ENCODE measurements at regions not wholly inside any gene's neighbourhood (a gene's known extent, or its start where the extent isn't known, plus 50 kb on each side); places are given as distances from the start of the nearest gene placed in this dataset.

GRCh38 chr13:24038841-24039330 is 121.6 kb upstream of the SPATA13 start:
- DNase-seq = no peak
- Histone ChIP-seq H3K27ac (ENCODE audit: low read length) (no peak overlapping the region), H3K4me3 (ENCODE audit: low read length) (no peak overlapping the region), H2AFZ (ENCODE audit: low read length) (no peak overlapping the region), H3K9me3 (replicated peaks; ENCODE audit: insufficient read depth, low read length) (no peaks in the 10 kb centered on the region), H4K20me1 (ENCODE audit: insufficient read depth, low read length) (no peaks in the 10 kb centered on the region), H3K27me3 (replicated peaks; ENCODE audit: insufficient read depth, low read length) (no peaks in the 10 kb centered on the region), H3F3A (ENCODE audit: insufficient read depth, low read length) (no peaks in the 10 kb centered on the region), H3K9ac (ENCODE audit: low read length) (no peak overlapping the region), H3K9me2 (replicated peaks; ENCODE audit: insufficient read depth, low read length) (no peaks in the 10 kb centered on the region), H3K79me2 (ENCODE audit: low read length) (no peaks in the 10 kb centered on the region), H3K36me3 (replicated peaks; ENCODE audit: insufficient read depth, low read length) (no peaks in the 10 kb centered on the region), H3K4me1 (ENCODE audit: low read length) (no peaks in the 10 kb centered on the region), H3K4me2 (ENCODE audit: low read depth, low read length) (no peak overlapping the region)
- TF ChIP-seq EZH2phosphoT487 (IDR thresholded peaks at IDR 0.05; ENCODE audit: low read length) = no peak
- no peak for TF ChIP-seq EZH2 (optimal IDR thresholded peaks at IDR 0.05; ENCODE audit: low read depth, low read length)
- no peak for TF ChIP-seq CTCF (IDR thresholded peaks at IDR 0.05; ENCODE audit: low read length)

DNA sequence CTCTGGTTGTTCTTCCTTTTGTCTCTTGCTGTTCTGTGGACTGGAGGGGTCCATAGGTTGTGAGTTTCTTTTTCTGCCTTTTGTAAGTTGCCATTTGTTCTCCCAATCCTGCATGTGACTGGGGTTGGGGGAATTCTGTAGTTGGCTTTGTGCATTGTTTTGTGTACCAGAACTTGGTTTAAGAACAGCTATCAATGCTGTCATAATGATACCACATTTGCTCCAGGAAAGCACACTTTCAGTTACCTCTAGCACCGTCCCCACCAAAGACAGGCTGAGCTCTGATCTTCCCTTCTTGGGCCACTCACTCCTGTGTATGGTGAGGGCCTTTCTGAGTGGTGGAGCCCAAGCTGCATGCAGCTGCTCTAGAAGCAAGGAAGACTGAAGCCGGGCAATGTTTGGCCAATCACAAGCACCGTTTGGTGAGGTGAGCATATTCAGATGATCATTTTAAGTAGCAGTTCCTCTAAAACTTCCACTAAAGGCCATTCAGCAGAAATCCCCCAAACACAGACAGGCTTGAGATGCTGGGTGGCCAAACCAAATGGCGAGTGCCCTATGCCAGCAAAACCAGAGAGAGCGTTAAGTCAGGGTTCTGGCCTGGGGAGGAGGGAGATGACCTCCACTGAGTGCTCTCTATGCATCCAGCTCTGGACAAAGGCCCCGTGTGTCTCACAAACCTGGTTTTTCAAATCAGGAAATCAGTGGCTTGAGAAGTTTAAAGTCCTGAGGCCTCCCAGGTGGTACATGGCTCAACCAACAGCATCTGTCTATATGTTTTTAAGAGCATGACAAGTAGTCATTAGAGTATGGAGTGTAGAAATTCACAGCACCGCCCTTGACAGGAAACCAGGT is 120.7 kb upstream of the SPATA13 start:
- Histone ChIP-seq H3K27ac (ENCODE audit: low read length) (no peak overlapping the region), H3K4me1 (ENCODE audit: low read length) (no peaks in the 10 kb centered on the region), H3K9me2 (replicated peaks; ENCODE audit: insufficient read depth, low read length) (no peaks in the 10 kb centered on the region), H3K36me3 (replicated peaks; ENCODE audit: insufficient read depth, low read length) (no peaks in the 10 kb centered on the region), H3K27me3 (replicated peaks; ENCODE audit: insufficient read depth, low read length) (no peaks in the 10 kb centered on the region), H3K79me2 (ENCODE audit: low read length) (no peaks in the 10 kb centered on the region), H3K9ac (ENCODE audit: low read length) (no peak overlapping the region), H4K20me1 (ENCODE audit: insufficient read depth, low read length) (no peaks in the 10 kb centered on the region), H3K9me3 (replicated peaks; ENCODE audit: insufficient read depth, low read length) (no peaks in the 10 kb centered on the region), H3K4me2 (ENCODE audit: low read depth, low read length) (no peak overlapping the region), H3K4me3 (ENCODE audit: low read length) (no peak overlapping the region), H2AFZ (ENCODE audit: low read length) (no peak overlapping the region), H3F3A (ENCODE audit: insufficient read depth, low read length) (no peaks in the 10 kb centered on the region)
- DNase-seq = no peak
- TF ChIP-seq CTCF (IDR thresholded peaks at IDR 0.05; ENCODE audit: low read length) (no peak), EZH2phosphoT487 (IDR thresholded peaks at IDR 0.05; ENCODE audit: low read length) (no peak), EZH2 (optimal IDR thresholded peaks at IDR 0.05; ENCODE audit: low read depth, low read length) (no peak)

DNA sequence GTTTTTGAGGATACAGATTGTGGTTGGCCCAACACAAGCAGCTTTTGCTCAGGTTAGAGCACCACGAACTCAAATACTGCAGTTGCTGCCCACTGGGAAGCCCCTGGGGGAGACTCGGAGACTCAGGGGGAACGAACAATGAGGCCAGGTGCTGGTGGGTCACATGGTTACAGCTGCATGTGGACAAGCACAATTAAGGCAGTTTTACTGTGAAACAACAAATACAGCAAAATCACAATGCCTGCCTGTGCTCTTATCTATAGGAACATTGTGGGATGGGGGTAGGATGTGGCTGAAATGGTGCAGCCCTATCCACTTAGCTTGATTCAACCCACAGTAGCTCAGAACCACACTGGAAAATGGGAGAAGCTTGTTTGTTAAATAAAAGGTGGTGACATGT is 119.7 kb upstream of the SPATA13 start:
- H3K9me3 ChIP-seq (replicated peaks; ENCODE audit: insufficient read depth, low read length) = no peaks in the 10 kb centered on the region
- no peak overlapping the region for H3K27ac ChIP-seq (ENCODE audit: low read length)
- no peak overlapping the region for H3K9ac ChIP-seq (ENCODE audit: low read length)
- H3F3A ChIP-seq (ENCODE audit: insufficient read depth, low read length) = no peaks in the 10 kb centered on the region
- H3K4me3 ChIP-seq (ENCODE audit: low read length) = no peak overlapping the region
- no peaks in the 10 kb centered on the region for H3K4me1 ChIP-seq (ENCODE audit: low read length)
- no peak for DNase-seq
- H3K79me2 ChIP-seq (ENCODE audit: low read length) = no peaks in the 10 kb centered on the region
- TF ChIP-seq EZH2 (optimal IDR thresholded peaks at IDR 0.05; ENCODE audit: low read depth, low read length) (no peak), CTCF (IDR thresholded peaks at IDR 0.05; ENCODE audit: low read length) (no peak), EZH2phosphoT487 (IDR thresholded peaks at IDR 0.05; ENCODE audit: low read length) (no peak)
- H4K20me1 ChIP-seq (ENCODE audit: insufficient read depth, low read length) = no peaks in the 10 kb centered on the region
- no peaks in the 10 kb centered on the region for H3K9me2 ChIP-seq (replicated peaks; ENCODE audit: insufficient read depth, low read length)
- H2AFZ ChIP-seq (ENCODE audit: low read length) = no peak overlapping the region
- H3K36me3 ChIP-seq (replicated peaks; ENCODE audit: insufficient read depth, low read length) = no peaks in the 10 kb centered on the region
- H3K4me2 ChIP-seq (ENCODE audit: low read depth, low read length) = no peak overlapping the region
- H3K27me3 ChIP-seq (replicated peaks; ENCODE audit: insufficient read depth, low read length) = no peaks in the 10 kb centered on the region

Measured in MM.1S (cell line).